ENCODE measurements at regions not wholly inside any gene's neighbourhood (a gene's known extent, or its start where the extent isn't known, plus 50 kb on each side); places are given as distances from the start of the nearest gene placed in this dataset.
"Not testable (repeated sequence)": the region's sequence is repeated elsewhere in the genome, so short reads cannot be mapped to it uniquely, and the experiment has no call there.

DNA sequence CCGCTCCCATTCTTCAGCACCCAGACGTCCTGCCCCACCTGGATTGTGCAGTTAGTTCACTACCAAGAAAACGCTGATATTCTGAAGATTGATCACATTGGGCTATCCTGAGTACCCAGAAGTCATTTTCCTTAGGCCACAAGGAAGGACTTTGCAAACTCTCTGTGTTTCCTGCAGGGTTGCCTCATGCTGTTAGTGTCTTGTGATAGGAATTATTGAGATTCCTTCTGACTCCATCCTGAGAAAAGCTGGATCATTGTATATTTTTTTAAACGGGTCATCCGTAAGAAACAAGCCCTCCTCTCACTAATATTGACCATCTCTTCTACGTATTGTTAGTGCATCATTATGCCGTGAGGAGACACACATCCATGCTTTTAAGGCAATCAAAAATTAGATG is 96.0 kb upstream of the DAPK1 start:
- Histone ChIP-seq H3K27me3 (ENCODE audit: control insufficient read depth in 3 of 3, insufficient read depth in 3 of 3, low read length in 3 of 3) (no peaks in the 10 kb centered on the region), H3K9me3 (ENCODE audit: control insufficient read depth in 2 of 2, insufficient read depth in 1 of 2, low read depth in 1 of 2, low read length in 1 of 2) (no peaks in the 10 kb centered on the region), H3K27ac (ENCODE audit: low read depth in 1 of 3, low read length in 2 of 3) (no peak overlapping the region), H3K36me3 (ENCODE audit: control insufficient read depth in 3 of 3, insufficient read depth in 2 of 3, low read depth in 1 of 3, low read length in 3 of 3) (no peaks in the 10 kb centered on the region), H3K4me1 (ENCODE audit: control insufficient read depth in 3 of 3, insufficient read depth in 2 of 3, low read depth in 1 of 3, low read length in 2 of 3) (no peaks in the 10 kb centered on the region), H3K4me3 (ENCODE audit: low read depth in 1 of 3, low read length in 3 of 3) (no peak overlapping the region)
- FAIRE-seq (no peak), DNase-seq (no peak)
- 83 to 92% (median 86%) methylated on average over 7 of the region's 7 CpGs for WGBS, 3 donors

GRCh38 chr9:87402537-87402936 is 95.1 kb upstream of the DAPK1 start:
- no peak overlapping the region for H3K4me3 ChIP-seq (ENCODE audit: low read depth in 1 of 3, low read length in 3 of 3)
- no peak for FAIRE-seq
- H3K36me3 ChIP-seq (ENCODE audit: control insufficient read depth in 3 of 3, insufficient read depth in 2 of 3, low read depth in 1 of 3, low read length in 3 of 3): no peaks in the 10 kb centered on the region
- DNase-seq: no peak
- H3K9me3 ChIP-seq (ENCODE audit: control insufficient read depth in 2 of 2, insufficient read depth in 1 of 2, low read depth in 1 of 2, low read length in 1 of 2): no peaks in the 10 kb centered on the region
- WGBS, 3 donors: 90 to 92% (median 90%) methylated on average over 3 of the region's 3 CpGs
- H3K27ac ChIP-seq (ENCODE audit: low read depth in 1 of 3, low read length in 2 of 3): no peak overlapping the region
- H3K4me1 ChIP-seq (ENCODE audit: control insufficient read depth in 3 of 3, insufficient read depth in 2 of 3, low read depth in 1 of 3, low read length in 2 of 3): no peaks in the 10 kb centered on the region
- H3K27me3 ChIP-seq (ENCODE audit: control insufficient read depth in 3 of 3, insufficient read depth in 3 of 3, low read length in 3 of 3): no peaks in the 10 kb centered on the region

DNA sequence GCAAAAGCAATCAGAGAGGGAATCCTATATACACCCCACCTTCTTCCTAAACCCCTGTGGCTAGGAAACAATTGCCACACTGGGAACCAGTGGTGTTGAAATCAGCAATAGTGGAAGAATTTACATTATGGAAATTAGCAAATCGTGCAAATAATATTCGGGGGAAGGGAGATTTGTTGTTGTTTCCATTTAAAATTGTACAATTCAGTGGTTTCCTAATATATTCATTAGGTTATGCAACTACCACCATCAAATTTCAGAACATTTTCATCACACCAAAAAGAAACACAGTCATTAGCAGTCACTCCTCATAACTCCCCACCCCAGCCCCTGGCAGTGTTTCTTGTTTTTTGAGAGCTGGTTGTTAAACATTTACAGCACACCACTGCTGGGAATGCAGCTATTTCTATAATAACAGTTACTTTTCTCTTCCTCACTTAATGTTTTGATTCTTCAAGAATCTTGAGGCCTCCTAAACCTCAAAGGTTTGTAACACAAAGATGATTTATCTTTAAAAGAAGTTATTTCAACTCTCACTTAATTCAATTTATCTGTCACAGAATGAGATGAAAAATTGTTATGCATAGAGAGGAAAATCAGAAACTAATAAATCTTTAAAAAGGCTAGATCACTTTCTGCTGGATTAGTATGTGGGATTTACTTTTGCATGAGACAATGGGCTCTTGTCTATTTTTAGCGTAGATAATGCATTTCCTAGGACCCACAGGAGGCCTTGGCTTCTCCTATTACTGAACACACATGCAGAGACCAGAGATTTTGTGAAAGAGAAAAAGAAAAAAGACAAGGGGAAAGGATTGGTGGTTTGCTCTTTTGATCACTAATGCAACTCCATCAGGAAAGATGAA is 91.8 kb upstream of the DAPK1 start:
- Histone ChIP-seq H3K4me1 (ENCODE audit: control insufficient read depth in 3 of 3, insufficient read depth in 2 of 3, low read depth in 1 of 3, low read length in 2 of 3) (no peaks in the 10 kb centered on the region), H3K27ac (ENCODE audit: low read depth in 1 of 3, low read length in 2 of 3) (no peak overlapping the region), H3K4me3 (ENCODE audit: low read depth in 1 of 3, low read length in 3 of 3) (no peak overlapping the region), H3K27me3 (ENCODE audit: control insufficient read depth in 3 of 3, insufficient read depth in 3 of 3, low read length in 3 of 3) (no peaks in the 10 kb centered on the region), H3K36me3 (ENCODE audit: control insufficient read depth in 3 of 3, insufficient read depth in 2 of 3, low read depth in 1 of 3, low read length in 3 of 3) (no peaks in the 10 kb centered on the region), H3K9me3 (ENCODE audit: control insufficient read depth in 2 of 2, insufficient read depth in 1 of 2, low read depth in 1 of 2, low read length in 1 of 2) (no peaks in the 10 kb centered on the region)
- WGBS, 3 donors: 66 to 78% (median 73%) methylated on average over 3 of the region's 3 CpGs
- FAIRE-seq (no peak), DNase-seq (no peak)

DNA sequence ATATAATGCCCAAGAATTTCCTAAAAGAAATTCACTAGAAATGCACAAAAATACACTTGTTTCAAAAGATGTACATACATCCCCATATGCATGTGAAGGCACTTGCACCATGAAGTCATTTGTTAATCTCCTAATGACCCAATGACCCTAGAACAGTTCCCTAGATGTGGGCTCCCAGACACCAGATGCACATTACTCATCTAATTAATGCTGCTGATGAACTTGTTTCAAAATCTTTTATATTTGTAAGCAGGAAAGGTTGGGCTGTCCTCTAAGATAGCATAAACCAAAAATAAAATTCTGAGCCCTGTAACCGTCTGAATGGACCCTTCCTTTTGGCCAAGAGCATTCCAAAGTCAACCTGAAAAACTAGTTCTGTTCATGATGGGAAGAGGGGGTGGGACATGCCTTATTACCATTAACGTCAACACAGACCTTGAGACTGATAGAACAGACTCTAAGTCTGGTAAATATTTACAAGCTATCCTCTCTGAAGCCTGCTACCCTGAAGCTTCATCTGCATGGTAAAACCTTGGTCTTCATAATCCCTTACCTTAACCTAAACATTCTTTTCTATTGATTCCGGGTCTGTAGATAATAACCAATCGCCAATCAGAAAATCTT is 91.0 kb upstream of the DAPK1 start:
- H3K27me3 ChIP-seq (ENCODE audit: control insufficient read depth in 3 of 3, insufficient read depth in 3 of 3, low read length in 3 of 3): no peaks in the 10 kb centered on the region
- FAIRE-seq (no peak), DNase-seq (peak in 1 of 2 donors; percentile 26)
- no peaks in the 10 kb centered on the region for H3K36me3 ChIP-seq (ENCODE audit: control insufficient read depth in 3 of 3, insufficient read depth in 2 of 3, low read depth in 1 of 3, low read length in 3 of 3)
- H3K9me3 ChIP-seq (ENCODE audit: control insufficient read depth in 2 of 2, insufficient read depth in 1 of 2, low read depth in 1 of 2, low read length in 1 of 2): no peaks in the 10 kb centered on the region
- H3K4me3 ChIP-seq (ENCODE audit: low read depth in 1 of 3, low read length in 3 of 3): no peak overlapping the region
- 44 to 58% (median 51%) methylated on average over 4 of the region's 4 CpGs for WGBS, 3 donors
- no peaks in the 10 kb centered on the region for H3K4me1 ChIP-seq (ENCODE audit: control insufficient read depth in 3 of 3, insufficient read depth in 2 of 3, low read depth in 1 of 3, low read length in 2 of 3)
- no peak overlapping the region for H3K27ac ChIP-seq (ENCODE audit: low read depth in 1 of 3, low read length in 2 of 3)

DNA sequence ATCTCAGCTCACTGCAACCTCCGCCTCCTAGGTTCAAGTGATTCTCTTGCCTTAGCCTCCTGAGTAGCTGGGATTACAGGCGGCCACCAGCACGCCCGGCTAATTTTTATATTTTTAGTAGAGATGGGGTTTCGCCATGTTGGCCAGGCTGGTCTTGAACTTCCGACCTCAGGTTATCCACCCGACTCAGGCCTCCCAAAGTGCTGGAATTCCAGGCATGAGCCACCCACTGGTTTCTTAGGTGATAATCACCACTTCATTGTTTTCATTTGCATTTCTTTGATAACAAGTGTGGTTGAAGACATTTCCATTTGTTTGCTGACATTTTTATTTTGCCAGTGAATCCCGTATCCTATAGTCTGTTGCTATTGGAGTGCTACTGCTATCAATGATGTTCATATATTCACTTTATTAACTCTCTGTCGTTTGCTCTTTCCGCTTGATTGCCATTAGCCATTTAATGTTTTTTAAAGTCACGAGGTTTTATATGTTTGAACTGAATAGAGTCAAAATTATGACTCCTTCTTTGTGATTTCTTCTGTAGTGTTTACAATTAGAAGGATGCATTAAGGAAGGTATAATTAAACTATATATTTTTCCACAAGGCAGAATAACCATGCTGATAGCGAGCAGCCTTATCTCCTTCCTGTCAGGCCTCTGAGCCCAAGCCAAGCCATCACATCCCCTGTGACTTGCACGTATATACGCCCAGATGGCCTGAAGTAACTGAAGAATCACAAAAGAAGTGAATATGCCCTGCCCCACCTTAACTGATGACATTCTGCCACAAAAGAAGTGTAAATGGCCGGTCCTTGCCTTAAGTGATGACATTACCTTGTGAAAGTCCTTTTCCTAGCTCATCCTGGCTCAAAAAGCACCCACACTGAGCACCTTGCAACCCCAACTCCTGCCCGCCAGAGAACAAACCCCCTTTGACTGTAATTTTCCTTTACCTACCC is 87.3 kb upstream of the DAPK1 start:
- H3K4me3 ChIP-seq (ENCODE audit: low read depth in 1 of 3, low read length in 3 of 3); H3K27ac ChIP-seq (ENCODE audit: low read depth in 1 of 3, low read length in 2 of 3); H3K4me1 ChIP-seq (ENCODE audit: control insufficient read depth in 3 of 3, insufficient read depth in 2 of 3, low read depth in 1 of 3, low read length in 2 of 3); FAIRE-seq; DNase-seq; H3K27me3 ChIP-seq (ENCODE audit: control insufficient read depth in 3 of 3, insufficient read depth in 3 of 3, low read length in 3 of 3); H3K36me3 ChIP-seq (ENCODE audit: control insufficient read depth in 3 of 3, insufficient read depth in 2 of 3, low read depth in 1 of 3, low read length in 3 of 3); H3K9me3 ChIP-seq (ENCODE audit: control insufficient read depth in 2 of 2, insufficient read depth in 1 of 2, low read depth in 1 of 2, low read length in 1 of 2): not testable (repeated sequence)
- WGBS, 3 donors: 70 to 83% (median 78%) methylated on average over 16 of the region's 16 CpGs

GRCh38 chr9:87420884-87421283 is 76.8 kb upstream of the DAPK1 start:
- no peaks in the 10 kb centered on the region for H3K4me1 ChIP-seq (ENCODE audit: control insufficient read depth in 3 of 3, insufficient read depth in 2 of 3, low read depth in 1 of 3, low read length in 2 of 3)
- H3K4me3 ChIP-seq (ENCODE audit: low read depth in 1 of 3, low read length in 3 of 3): no peak overlapping the region
- H3K27ac ChIP-seq (ENCODE audit: low read depth in 1 of 3, low read length in 2 of 3): no peak overlapping the region
- DNase-seq: no peak
- H3K9me3 ChIP-seq (ENCODE audit: control insufficient read depth in 2 of 2, insufficient read depth in 1 of 2, low read depth in 1 of 2, low read length in 1 of 2): peaks cover 0 to 16% of the 10 kb centered on the region in 2 donors
- H3K27me3 ChIP-seq (ENCODE audit: control insufficient read depth in 3 of 3, insufficient read depth in 3 of 3, low read length in 3 of 3): no peaks in the 10 kb centered on the region
- no peaks in the 10 kb centered on the region for H3K36me3 ChIP-seq (ENCODE audit: control insufficient read depth in 3 of 3, insufficient read depth in 2 of 3, low read depth in 1 of 3, low read length in 3 of 3)
- no peak for FAIRE-seq
- 88 to 96% (median 95%) methylated on average over 1 of the region's 1 CpG for WGBS, 3 donors

DNA sequence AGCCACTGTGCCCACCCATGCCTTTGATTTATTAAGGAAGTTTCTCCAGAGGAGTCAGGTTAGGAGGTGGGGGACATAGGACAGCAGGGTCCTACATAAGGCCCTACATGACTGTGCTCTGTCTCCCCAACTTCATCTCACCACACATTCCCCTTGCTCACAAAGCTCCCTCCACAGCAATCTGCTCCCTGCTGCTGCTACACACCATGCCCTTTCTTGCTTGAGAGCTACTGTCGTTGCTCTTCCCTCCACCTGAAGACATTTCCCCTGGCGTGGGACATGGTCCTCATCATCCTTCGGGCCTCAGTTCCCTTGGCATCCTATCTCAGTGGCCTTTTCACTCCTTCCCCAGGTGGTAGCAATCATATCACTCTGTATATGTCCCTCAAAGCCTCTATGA is 75.9 kb upstream of the DAPK1 start:
- Histone ChIP-seq H3K9me3 (ENCODE audit: control insufficient read depth in 2 of 2, insufficient read depth in 1 of 2, low read depth in 1 of 2, low read length in 1 of 2) (peaks cover 0 to 18% of the 10 kb centered on the region in 2 donors), H3K4me1 (ENCODE audit: control insufficient read depth in 3 of 3, insufficient read depth in 2 of 3, low read depth in 1 of 3, low read length in 2 of 3) (no peaks in the 10 kb centered on the region), H3K27ac (ENCODE audit: low read depth in 1 of 3, low read length in 2 of 3) (no peak overlapping the region), H3K36me3 (ENCODE audit: control insufficient read depth in 3 of 3, insufficient read depth in 2 of 3, low read depth in 1 of 3, low read length in 3 of 3) (no peaks in the 10 kb centered on the region), H3K27me3 (ENCODE audit: control insufficient read depth in 3 of 3, insufficient read depth in 3 of 3, low read length in 3 of 3) (no peaks in the 10 kb centered on the region), H3K4me3 (ENCODE audit: low read depth in 1 of 3, low read length in 3 of 3) (no peak overlapping the region)
- DNase-seq (no peak), FAIRE-seq (no peak)
- WGBS, 3 donors: 83 to 92% (median 87%) methylated on average over 3 of the region's 3 CpGs

- Histone ChIP-seq H3K36me3 (ENCODE audit: control insufficient read depth in 3 of 3, insufficient read depth in 2 of 3, low read depth in 1 of 3, low read length in 3 of 3) (no peaks in the 10 kb centered on the region), H3K9me3 (ENCODE audit: control insufficient read depth in 2 of 2, insufficient read depth in 1 of 2, low read depth in 1 of 2, low read length in 1 of 2) (peaks cover 0 to 18% of the 10 kb centered on the region in 2 donors), H3K4me3 (ENCODE audit: low read depth in 1 of 3, low read length in 3 of 3) (no peak overlapping the region), H3K27ac (ENCODE audit: low read depth in 1 of 3, low read length in 2 of 3) (no peak overlapping the region), H3K4me1 (ENCODE audit: control insufficient read depth in 3 of 3, insufficient read depth in 2 of 3, low read depth in 1 of 3, low read length in 2 of 3) (no peaks in the 10 kb centered on the region), H3K27me3 (ENCODE audit: control insufficient read depth in 3 of 3, insufficient read depth in 3 of 3, low read length in 3 of 3) (no peaks in the 10 kb centered on the region)
- no peak for DNase-seq
- no peak for FAIRE-seq
- 79 to 89% (median 87%) methylated on average over 1 of the region's 1 CpG for WGBS, 3 donors
Measured at GRCh38 chr9:87422999-87423398, 74.7 kb upstream of the DAPK1 start.

All from small intestine (tissue), 7 donors.